Activated CD8-positive, alpha-beta memory T cell treated with anti-CD3 and anti-CD28 coated beads for 1 hour (primary cell): ENCODE measurements at regions not wholly inside any gene's neighbourhood (a gene's known extent, or its start where the extent isn't known, plus 50 kb on each side); places are given as distances from the start of the nearest gene placed in this dataset.

ENCODE experiments used
- DNase-seq, 2 donors: peaks; one replicate each; pipeline ENCODE4 v3.0.0-alpha.2; 2020; ENCODE audit warnings: low read depth in 1 of 2; ENCODE audit errors: extremely low read depth in 1 of 2

DNA sequence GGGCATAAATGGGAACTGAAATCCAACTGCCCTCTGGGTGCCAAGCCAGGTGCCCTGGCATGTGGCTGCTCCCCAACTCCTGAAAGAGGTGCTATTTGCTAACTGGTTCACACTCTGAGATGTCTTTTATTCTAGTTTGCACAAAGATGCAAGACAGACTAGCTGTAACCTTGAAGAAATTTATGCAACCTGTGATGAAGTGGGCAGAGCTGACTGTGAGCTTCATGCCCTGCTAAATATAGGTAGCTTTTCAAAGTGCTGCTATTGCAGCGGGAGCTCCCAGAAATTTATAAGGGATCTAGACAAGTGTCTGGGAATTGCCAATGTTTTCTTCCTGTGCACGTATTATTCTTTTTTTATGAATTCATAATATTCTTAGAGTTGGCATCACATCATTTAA is 517.5 kb downstream of the RNF144B start:
- DNase-seq, result no peak

DNA sequence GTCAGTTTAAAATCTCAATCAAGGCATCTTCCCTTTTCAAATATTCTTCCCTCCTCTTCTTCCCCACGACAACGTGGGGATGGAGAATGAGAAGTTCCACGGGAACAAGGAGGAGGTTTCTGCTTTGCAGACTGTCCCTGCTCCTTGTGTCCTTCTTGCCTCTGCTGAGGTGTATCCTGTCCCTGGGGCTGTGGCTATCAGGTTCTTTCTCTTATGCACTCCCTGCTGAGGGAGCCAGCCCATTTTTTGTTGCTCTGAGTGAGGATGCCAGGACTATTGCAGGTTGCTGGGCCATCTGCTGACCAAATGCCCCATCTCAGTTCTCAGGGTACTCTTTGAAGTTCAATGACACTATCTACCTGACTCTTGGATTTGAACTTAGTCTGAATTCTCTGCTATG is 533.6 kb downstream of the RNF144B start:
- DNase-seq, result no peak

DNA sequence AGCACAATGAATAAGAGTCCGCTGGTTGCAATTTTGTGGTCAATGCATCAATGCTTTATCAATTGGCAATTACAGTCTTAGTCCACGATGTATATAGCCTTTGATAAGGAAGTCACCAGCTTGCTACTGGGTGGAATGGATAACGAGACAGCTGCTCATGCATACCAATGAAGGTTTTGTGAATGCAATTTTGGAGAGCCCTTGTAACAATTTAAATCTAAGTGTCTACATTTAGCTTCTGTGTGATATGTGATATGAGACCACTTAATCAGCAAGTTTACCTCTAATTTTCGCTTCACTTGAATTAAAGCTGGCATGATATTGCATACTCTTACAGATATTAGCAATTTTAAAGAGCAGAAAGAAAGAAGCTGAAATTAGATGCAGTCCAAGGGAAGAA is 543.9 kb downstream of the RNF144B start:
- DNase-seq, result no peak

DNA sequence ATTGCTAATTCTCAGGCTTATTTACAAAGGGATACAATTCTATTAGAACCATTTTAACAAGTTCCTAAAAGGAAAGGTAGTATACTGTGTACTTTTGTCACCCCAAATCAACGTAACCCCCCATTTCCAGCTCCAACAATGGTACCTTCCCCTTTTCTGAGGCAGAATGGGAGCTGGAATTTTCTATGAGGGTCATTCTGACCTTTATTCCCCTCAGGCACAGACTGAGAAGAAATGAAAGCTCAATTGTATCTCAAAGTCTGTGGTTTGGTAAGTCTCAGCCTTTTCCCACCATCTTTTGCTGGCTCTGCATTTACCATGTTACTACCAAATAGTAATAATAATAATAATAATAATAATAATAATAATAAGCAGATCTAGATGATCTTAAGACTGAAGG is 571.0 kb downstream of the RNF144B start:
- DNase-seq, result no peak

DNA sequence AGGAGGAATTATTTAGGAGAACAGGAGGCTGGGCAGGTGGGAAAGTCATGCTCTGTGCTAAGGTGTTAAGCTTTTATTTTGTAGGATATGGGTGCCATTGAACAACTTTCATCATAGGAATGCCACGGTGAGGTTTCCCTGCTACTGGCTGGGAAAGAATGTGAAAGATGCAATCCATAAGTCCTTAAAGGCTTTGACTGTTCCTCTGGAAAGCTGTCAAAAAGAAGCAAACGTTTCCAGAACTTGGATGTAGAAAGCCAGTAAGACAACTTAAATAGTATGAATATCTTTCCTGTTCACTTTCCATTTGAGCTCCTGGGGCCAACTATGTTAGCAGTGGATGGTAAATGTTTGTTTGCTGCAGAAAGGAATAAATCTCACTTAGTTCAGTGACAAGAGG is 574.4 kb downstream of the RNF144B start:
- no peak for DNase-seq

DNA sequence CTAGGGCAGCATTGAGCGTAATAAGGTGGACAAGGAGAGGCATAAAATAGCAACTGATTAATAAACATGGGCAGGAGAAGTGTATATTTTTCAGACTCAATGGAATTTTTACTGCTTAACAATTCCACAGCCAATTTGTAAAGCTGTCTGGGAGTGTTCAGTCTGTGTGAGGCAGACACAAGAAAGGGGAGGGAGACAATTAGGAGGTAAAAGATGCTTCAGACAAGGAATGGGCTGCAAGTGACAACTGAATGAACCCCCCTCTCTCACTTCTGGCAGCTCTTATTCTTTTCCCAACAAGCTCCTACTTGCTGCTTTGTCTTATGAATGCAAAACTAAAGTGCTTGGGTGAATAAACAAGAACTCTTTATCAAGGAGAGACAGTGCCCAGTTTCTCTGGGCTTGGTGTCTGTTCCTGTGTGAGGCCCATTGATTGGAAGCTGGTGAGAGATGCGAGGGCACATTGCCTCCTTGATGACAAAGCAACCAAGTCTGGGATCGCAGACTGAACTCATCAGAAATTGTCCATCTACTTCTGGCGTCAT is 575.3 kb downstream of the RNF144B start:
- no peak for DNase-seq

DNA sequence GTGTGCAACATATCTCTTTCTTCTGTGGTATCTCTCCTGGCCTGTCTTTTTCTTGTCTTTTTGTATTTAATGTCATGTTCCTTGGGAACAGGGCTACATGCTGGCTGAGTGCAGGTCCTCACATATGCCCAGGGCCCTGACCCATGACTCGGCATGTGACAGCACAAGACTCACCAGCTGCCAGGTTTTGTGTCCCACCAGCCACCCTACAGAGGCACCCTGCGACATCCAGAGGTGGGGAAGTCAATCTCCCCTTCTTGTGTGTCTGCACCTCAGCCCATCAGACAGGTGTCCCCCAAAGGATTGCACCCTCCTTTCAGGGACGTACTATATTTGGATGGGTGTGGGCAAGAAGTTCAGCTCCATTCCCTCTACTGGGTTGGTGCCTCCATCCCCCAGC is 576.3 kb downstream of the RNF144B start:
- no peak for DNase-seq

DNA sequence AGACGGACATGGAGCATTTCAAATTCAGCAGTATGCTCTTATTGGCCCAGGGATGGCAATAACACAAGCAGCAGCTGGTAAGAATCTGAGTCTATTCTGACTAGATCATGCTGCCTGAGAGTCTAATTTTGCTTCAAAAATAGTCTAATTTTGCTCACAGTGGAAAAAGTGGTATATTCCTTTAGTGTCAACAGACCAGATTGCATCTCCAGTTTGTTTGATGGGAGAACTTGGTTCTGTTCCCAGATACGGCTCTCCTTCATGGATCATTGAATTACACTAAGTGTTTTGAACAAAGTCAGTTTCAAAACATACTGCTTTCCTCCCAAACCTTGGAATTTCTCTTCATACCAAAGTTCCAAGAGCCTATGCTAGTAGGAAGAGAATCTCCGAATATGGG is 586.1 kb downstream of the RNF144B start:
- DNase-seq, result no peak

DNA sequence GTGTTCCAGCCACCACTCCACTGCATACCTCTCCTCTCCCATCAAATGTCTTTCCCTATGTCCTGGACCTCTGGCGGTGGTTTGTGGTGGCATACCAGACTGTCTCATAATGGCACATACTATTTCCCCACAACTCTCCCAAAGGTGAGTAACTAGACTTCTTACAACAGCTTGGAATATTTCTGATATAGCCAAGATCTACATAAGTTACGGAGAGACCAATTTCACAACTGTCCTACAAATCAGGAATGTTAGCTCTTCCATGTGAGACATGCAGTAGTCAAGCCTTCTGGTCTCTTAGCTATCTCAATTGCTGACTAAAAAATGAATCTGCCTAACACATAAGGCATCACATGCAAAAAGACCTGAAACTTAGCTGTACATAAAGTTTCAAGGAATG is 588.9 kb downstream of the RNF144B start:
- DNase-seq, result no peak

DNA sequence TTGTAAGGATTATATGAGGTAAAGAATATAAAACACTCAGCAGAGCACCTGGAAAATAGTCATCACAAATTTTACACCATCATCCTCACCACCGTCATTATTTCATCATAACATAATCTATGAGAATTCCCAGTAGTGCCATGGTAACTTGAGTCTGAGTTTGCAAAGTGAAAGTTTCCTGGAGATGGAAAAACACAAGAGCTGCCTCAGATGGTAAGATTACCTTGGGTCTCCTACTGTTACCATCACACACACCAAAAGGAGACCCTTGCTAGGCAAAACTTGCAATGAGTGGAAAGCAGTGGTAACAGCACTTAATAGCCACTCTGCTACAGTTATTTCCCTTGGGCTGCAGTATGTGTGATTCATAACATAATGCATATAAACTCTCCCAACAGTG is 589.8 kb downstream of the RNF144B start:
- no peak for DNase-seq

DNA sequence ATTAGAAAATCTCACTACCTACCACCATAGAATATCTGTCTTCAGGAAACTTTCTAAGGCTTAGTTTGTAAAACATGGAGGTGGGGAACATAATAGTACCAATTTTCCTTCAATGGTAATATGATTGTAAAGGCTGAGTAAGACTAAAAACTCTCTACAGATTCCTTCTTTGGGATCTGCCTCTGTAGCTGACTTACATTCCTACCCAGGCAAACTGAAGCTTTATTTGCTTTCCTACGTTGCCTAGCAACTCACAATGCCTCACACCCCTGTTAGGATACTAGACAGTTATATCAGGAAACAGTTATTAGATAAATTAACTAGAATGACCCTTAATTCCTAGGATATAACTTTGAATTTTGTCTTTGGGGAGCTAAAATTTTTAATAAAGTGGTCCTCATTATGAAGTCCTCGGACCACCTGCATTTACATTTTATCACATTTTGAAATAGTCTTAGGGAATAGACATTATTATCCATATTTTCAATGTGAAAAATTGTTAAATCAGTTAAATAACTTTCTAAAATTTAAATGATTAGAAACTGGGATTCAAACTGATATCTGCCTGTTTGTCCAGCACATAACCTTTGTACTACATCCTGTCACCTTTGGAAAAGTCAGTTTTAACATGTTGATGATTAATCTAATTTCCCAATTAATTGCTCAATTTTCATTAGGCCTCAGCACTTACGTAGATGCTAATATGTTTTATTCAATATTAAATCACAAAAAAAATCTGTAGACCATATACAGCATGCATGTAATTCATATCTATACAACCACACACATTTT is 591.4 kb downstream of the RNF144B start:
- no peak for DNase-seq

DNA sequence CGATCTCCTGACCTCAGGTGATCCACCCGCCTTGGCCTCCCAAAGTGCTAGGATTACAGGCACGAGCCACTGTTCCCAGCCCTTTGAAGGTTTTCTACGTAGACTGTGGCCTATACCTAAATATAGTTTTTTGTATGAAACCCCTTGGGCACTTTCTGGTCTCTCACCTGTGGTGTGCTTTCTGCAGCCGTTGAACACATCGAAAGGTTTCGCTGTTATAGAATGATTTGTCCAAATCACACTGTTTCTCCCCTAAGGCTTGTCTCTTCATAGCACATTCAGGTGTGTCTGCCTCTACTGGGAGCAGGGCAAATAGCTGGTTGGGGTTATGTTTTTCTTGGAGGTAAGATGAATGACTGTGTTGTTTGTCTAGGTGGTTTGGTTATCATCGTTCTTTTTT is 597.9 kb downstream of the RNF144B start:
- no peak for DNase-seq

DNA sequence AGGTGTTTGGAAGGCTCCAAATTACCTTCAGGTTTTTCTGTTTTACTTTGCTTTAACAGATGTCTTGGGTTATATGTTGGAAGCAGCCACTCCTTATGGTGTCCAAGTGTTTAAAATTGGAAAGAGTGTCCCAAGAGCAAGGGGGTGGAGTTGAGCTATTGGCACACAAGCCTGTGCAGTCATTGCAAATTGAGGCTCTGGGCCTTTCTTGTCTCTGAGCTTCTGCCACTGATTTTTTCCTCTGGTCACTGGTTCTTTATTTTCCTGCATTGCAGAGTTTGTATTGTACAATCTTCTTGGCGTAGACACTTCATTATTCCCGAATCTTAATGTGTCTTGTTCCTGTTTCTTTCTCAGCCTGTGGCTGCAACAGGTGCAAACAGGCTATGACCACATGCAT is 598.8 kb downstream of the RNF144B start:
- no peak for DNase-seq

DNA sequence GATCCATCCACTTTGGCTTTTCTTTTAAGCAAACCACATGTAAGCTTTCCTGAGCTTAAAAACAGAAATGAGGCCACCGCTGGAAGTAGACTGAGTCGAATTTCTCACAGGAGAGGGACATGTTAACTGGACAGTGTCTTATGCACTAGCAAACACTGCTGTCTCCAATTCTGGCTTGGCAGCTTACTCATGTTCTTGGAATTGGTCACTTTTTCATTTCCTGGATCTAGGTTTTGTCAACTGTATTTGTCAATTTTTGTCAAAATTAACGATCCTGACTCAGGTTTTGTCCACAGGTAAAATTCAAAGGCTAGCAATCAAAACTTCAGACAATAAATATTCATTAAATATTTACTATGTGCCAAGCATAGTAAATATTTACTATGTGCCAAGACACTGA is 601.5 kb downstream of the RNF144B start:
- DNase-seq, result no peak

DNA sequence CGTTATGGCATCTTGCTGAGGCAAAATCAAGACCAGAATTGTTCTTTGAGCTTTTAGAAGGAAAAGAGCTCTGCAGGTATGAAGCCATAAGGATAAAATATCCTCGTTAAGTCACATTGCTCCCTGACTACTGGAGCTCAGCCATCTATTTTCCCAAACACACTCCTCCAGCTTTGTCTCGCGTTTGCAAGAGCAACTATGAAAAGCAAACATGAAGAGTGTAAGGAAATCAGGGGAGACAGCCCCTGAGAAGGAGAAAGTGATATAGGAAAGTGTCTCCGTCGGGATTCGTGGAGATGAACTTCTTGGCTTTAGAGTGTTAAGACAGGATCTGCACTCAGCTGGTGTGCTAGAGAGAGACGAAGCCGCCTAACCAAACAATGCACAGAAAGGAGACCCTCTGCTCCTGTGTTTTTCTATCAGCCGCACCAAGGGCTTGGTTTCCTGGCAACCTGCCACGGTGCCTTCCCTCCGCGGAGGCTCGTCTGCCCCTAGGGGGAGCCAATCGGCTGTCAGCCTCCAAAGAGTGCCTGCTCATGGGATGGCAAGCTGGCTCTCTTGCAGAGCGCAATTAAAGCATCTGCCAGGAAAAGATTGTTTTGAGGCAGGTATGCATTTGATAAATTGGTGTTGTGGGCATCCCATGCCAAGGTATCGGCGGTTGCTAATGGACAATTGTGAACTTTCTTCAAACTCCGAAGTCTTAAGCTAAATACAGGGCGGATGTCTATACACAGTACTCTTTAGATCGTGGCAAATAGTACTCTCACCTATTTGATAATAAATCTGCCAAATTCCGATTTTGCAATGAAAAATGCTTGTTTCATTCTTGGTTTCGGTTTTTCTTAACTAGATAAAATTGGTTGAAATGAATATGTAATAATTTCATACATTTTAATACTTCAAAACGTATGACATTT is 603.2 kb downstream of the RNF144B start:
- no peak for DNase-seq

DNA sequence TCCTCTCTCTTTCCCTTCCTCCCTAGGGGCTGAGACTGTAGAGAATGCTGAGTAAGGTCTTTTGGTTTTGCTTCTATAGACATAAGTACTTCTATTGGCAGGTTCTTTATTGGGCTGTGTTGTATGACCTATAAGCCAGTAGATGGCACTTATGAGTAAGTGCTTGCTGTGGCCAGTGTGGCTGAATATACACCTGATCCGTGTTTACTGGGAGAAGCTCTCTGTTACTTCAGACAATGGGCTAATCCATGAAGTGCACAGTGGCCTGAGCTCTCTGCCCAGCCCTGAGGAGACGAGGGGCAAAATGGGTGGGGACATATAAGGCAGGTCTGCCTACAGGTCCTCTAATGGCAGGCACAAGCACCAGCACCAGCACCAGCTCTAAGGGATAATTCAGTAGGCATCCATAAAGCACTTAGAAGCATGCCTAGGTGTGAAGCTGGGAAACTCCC is 610.3 kb downstream of the RNF144B start:
- DNase-seq, result no peak

DNA sequence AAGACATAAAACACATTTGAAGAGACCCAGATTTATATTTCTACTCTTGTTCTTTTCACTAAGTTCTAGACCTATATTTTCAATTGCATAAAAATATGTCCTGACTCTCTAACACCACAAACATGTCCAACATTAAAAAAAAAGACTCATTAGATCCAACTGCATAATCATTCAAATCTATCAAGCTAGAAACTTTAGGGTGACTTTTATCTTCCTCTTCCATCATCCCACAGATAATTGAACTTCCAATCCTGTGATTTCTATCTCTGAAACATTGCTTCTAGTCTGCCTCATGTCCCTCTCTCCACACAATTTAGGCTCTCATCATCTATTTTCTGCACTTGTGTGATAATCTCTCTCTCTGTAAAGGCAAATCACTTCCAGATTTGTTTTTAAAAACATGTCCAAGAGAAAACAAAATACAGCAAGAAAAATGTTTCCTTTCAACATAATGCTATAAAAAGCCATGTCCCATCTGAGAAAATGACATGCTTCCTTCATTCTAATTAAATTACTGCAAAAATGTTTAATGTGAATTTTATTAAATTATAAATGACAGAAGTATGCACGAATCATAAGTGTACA is 615.9 kb downstream of the RNF144B start:
- no peak for DNase-seq

DNA sequence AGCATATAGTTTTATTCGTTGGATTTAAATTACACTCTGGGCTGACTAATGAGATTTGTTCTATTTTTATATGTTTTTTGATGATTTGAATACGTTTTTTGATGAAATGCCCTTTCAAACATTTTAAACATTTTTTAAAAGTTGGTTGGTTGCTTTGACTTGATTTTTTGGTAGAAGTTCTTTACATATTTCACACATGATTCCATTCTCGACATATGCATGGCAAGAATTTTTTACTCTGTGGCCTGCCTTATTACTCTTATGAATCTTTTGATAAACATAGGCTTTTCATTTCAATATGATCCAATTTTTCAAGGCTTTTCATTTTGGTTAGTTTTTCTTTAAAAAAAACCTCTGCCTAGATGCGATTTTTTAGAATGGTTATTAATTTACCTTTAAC is 617.0 kb downstream of the RNF144B start:
- no peak for DNase-seq

DNA sequence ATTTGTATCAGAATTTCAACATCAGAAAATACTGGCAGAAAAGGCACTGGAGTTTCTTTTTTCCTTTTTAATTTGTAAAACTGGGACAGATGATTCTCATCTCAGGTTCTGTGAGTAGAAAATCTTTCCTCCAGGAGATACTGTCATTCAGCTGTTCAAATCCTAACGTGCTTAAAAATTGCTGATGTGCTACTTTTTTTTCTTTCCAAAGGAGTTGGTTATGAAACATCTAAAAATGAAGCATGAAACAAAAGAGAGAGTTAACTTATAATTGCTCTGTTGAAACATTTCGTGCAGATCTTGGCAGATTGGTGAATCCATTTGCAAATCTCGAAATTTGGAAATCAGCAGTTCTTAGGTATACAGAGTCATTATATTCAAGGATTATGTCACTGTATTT is 622.6 kb downstream of the RNF144B start:
- DNase-seq, result no peak

DNA sequence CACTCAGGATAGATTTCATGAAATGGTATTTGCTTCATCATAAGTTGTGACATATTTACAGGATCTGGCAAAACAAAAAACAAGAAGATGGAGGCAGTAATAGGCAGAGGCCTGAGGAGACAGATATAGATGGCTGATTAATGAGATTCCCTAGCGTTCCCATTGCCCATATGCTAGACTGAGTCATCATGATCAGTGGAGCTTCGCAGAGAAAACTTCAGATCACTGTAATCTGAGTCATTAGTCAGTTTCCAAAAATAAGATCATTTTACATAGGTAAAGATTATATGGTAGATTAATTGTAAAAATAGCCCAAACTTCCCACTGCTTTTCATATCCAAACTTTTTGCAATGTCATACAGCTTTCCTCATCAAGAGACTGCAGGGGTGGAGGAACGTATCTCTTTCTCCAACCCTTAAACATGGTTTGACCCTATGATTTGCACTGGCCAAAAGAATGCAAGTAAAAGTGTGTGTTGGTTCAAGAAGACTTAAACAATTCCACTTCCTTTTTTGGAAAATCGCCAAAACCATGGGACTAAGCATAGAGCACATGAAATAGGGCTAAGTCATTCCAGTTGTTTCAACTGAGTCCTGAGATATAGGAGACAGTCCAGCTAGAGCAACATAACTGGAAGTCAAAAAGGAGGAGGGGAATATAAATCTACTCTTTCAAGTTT is 626.0 kb downstream of the RNF144B start:
- DNase-seq, result no peak

DNA sequence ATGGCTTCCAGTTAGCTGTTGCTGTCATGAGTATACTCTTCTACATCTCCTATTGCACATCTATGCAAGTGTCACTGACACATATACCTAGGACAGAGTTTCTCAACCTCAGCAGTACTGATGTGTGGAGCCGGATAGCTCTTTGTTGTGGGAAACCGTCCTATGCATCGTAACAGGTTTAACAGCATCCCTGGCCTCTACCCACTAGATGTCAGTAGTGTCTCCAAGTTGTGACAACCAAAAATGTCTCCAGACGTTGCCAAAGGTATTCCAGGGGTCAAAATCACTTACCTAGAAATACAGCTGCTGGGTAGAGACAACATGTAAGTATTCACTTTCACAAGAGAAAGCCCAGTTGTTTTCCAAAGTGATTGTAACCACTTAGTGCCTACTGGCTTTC is 637.6 kb downstream of the RNF144B start:
- DNase-seq, result no peak
